GM19467 (cell line): ENCODE measurements at regions not wholly inside any gene's neighbourhood (a gene's known extent, or its start where the extent isn't known, plus 50 kb on each side); places are given as distances from the start of the nearest gene placed in this dataset.

Experiments used
- ATAC-seq: cut with Tn5 transposase; IDR thresholded peaks from one replicate; pipeline ENCODE4 v1.9.1; 2021; ENCODE audit warnings: mild to moderate bottlenecking, moderate library complexity; ENCODE audit not compliant: unreplicated experiment

DNA sequence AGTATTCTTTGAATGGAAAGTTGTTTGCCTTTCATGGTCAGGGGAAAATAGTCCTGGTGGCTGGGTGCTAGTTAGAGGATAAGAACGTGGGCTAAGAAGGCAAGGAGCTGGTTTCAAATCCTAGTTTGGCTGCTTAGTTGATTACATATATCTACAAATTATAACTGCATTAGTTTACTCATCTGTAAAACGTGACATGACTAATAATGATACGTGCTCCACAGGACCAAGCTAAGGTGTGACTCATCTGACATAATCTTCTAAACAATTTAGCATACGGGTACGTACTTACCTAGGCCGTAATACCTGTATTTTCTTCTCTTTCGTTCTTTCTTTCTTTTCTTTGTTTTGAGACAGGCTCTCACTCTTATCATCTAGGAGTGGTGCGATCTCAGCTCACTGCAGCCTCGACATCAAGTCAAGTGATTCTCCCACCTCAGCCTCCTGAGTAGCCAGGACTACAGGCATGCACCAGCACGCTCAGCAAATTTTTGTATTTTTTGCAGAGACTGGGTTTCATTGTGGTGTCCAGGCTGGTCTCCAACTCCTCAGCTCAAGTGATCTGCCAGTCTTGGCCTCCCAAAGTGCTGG lies 1274.2 kb upstream of the GJE1 start:
- no peak for ATAC-seq

DNA sequence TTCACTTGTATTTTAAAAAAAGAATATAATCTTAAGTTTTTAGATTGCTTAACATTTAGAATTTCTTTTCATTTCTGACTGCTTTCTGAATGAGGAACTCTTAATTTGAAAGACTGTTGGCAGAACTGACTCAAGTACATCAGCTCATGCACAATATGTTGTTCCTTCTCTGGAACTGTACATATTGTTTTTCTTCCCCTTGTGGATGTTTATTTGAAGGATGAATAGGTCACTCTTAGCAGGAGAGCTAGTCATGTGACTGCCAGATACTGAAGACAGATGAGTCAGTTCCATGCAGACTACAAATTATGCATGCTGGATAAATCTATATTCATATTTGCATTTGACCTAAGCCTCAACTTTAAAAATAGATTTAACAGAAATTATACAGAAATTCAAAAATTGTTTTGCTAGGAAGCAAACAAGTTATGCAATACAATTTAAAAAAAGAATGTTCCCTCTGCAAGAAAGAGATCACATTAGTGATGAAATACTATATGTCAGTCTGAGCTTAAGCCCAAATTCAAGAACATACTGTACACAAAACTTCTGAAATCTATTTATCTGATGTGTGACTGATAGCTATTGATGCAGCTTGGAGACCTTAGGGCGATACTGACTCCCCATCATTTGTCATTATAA lies 1274.9 kb upstream of the GJE1 start:
- ATAC-seq = no peak

- ATAC-seq = no peak
Measured at GRCh38 chr6:140855520-140855919, 1277.2 kb upstream of the GJE1 start.

DNA sequence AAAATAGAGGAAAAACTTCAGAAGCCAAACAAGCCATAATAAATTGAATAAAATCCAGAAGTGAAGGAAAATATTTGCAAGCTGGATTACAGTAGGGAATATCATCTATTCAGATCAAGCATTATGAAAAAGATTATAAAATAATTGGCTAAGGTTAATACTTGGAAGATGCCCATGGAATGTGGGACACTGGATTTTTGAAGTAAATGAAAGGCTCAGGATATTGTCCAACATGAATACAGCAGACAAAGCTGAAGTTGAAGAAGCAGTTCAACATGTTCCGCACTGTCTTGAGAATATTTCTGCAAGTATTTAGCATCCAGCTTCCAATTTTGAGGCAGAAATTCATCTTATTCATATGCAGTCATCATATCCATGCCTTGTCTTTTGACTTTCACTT lies 1278.4 kb upstream of the GJE1 start:
- ATAC-seq = no peak

GRCh38 chr6:140850438-140850837 lies 1282.3 kb upstream of the GJE1 start:
- ATAC-seq = no peak

GRCh38 chr6:140849456-140849855 lies 1283.3 kb upstream of the GJE1 start:
- ATAC-seq = no peak

GRCh38 chr6:140847262-140847645 lies 1285.5 kb upstream of the GJE1 start:
- no peak for ATAC-seq

DNA sequence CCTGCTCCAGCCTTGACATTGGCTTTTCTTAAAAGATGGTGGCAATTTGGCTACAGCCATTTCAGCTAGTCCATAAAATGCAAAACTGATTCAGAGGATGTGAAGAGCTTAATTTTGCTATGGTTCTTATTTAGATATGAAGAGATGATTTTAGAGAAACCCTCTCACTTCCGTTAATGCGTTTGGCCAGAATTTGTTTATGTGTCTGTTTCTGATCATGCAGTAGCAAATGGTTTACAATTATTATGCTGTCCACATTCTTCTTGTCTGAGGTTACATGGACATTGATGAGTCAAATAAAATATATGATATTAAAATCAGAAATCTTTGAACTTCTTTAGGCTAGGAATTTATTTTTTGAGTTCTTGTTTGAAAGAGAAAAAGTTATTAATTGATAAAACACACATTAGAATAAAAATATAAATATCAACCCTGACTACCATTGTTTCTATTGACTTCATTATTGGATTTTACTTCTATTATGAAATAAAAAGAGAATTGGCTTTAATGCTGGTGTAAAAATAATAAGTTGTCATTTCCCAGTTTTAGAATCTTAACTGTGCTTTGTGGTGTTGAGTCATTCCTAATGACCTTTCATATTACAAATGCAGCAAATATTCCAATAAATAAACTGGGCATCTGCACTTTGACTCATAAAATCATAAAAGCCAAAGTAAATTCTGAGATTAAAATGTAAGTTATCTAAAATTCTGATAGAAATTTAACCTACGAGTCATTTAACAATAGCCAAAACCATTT lies 1286.0 kb upstream of the GJE1 start:
- ATAC-seq = no peak

- ATAC-seq = no peak
Measured at GRCh38 chr6:140845701-140846100, 1287.0 kb upstream of the GJE1 start.

DNA sequence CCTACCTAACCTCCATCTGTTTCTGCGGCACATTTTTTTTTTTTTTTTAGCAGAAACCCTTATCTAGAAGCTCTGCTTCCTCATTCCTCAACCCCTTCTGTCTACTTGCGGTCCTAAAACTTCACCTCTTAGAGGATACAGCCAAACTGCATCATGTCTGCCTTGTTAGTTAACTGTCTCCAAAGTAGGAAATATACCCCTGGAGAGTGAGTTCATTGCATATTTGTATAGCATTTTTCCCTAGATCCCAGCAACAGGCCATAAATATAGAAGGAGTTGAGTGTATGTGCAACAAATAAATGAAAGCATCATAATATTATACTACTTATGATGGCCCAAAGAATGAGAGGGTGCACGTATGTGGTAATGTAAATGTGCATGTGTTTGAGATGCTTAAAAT lies 1288.6 kb upstream of the GJE1 start:
- no peak for ATAC-seq

GRCh38 chr6:140833408-140833807 lies 1299.3 kb upstream of the GJE1 start:
- ATAC-seq = no peak

GRCh38 chr6:140830666-140831065 lies 1302.1 kb upstream of the GJE1 start:
- ATAC-seq = no peak

DNA sequence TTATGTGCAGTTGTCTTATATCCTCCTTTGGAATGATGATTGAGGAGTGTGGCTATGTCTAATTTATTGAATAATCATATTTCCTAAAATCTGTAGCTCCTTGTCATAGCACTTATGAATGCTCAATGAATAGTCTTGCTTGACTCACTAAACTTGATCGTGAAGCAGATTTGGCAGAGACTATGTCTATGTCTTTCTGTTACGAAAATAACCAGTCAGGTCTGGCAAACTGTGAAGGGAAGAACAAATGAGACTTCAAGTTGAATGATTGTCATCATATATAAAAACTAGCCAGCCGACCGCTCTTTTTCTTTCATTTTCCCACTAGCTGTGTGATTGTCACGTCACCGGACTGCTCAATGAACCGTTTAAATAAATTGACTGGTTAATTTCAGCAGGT lies 1303.9 kb upstream of the GJE1 start:
- ATAC-seq = no peak

- ATAC-seq = no peak
Measured at GRCh38 chr6:140827593-140827992, 1305.1 kb upstream of the GJE1 start.

GRCh38 chr6:140825731-140826130 lies 1307.0 kb upstream of the GJE1 start:
- no peak for ATAC-seq

- no peak for ATAC-seq
Measured at GRCh38 chr6:140824595-140824994, 1308.1 kb upstream of the GJE1 start.

GRCh38 chr6:140821196-140821595 lies 1311.5 kb upstream of the GJE1 start:
- no peak for ATAC-seq

DNA sequence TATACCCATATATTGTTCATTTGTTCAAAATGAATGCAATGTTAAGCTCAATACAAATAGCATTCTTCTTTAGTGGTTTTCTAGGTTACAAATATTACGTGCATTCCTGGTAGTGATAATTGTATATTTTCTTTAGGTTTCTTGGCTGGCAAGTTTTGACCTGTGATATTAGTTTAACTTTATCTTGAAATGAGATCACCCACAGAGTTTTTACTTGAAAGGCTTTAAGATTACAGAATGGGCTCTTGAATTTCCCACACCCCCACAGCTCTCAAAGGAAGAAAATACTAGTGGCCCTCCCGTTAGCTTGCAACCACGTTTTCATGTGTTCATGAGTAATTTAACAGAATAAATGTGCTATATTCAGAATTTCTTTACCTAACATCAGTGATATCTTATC lies 1315.5 kb upstream of the GJE1 start:
- ATAC-seq = no peak

DNA sequence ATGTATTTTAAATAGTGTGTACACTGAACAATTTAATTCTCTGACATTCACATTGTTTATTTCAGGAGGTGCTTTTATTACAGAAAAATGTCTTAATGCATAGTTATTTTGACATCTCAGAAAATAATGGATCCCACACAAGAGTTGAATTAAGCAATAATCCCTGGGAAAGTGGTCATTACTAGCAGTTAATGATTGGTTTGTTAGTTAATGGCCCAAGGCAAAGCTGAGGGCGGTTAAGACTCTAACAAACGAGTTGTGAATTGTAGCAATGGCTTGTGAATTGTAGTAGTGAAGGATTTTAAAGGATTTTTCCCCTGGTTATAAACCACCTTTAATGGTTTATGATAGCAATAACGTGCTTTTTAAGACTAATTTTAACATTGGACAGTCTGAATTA lies 1316.0 kb upstream of the GJE1 start:
- ATAC-seq = no peak

GRCh38 chr6:140812636-140813035 lies 1320.1 kb upstream of the GJE1 start:
- no peak for ATAC-seq

DNA sequence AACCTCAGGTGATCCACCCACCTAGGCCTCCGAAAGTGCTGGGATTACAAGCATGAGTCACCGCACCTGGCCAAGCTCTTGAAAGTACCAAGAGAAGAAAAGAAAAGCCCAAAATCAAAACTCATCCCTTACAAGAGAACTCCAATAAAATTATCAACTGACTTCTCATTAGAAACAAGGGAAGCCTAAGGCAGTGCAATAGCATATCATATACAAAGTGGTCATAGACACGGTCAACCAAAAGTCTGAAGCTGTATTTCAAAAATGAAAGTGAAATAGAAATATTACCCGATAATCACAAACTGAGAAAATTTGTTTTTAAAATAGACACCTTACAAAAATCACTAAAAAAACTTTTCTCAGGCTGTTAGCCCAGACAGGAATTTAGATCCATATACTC lies 1321.1 kb upstream of the GJE1 start:
- ATAC-seq = no peak

DNA sequence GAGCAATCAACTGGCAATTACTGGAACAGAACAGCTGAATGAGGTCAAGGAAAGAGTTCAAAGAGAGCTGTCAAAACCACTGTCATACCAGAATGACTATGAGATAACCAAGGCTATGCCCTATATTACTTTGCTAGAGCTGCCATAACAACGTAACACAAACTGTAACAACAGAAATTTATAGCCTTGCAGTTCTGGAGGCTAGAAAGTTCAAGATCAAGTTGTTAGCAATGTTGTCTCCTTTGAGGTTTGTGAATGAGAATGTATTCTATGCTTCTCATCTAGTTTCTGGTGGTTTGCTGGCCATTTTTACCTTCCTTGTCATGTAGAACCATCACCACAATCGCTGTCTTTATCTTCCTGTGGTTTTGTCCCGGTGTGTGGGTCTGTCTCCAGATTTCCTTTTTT lies 1323.0 kb upstream of the GJE1 start:
- peak; percentile 63 for ATAC-seq
